WTC11 (cell line): ENCODE measurements at regions not wholly inside any gene's neighbourhood (a gene's known extent, or its start where the extent isn't known, plus 50 kb on each side); places are given as distances from the start of the nearest gene placed in this dataset.

Source experiments
- ATAC-seq: fragments of 200-7000 bp; cut with Tn5 transposase; 2 replicates; pipeline ENCODE4 v1.10.0; 2021; ENCODE audit warnings: mild to moderate bottlenecking, moderate library complexity
- CTCF ChIA-PET: fragments of 300-600 bp; sonication (Branson Sonifier 250); formaldehyde crosslinking; loops from one replicate; lab custom pipeline; 2021; ENCODE audit warnings: antibody characterized with exemption; lab: Charles Lee
- POLR2A ChIA-PET: fragments of 350-600 bp; sonication (Branson Sonifier 250); formaldehyde crosslinking; loops from one replicate; lab custom pipeline; 2021; ENCODE audit warnings: antibody characterized with exemption; lab: Charles Lee
- DNase-seq: peaks from one replicate; pipeline ENCODE4 v3.0.0; 2021; ENCODE audit warnings: low spot score
- H3K27ac Mint-ChIP-seq: 2 replicates; pipeline ENCODE4 v1.8.0; 2021; ENCODE audit warnings: mixed read lengths
- H3K27me3 Mint-ChIP-seq: 2 replicates; pipeline ENCODE4 v1.8.0; 2021; ENCODE audit warnings: low read depth, mild to moderate bottlenecking, moderate library complexity, mixed read lengths
- H3K36me3 Mint-ChIP-seq: 2 replicates; pipeline ENCODE4 v1.8.0; 2021; ENCODE audit warnings: mixed read lengths
- H3K4me1 Mint-ChIP-seq: 2 replicates; pipeline ENCODE4 v1.8.0; 2022; ENCODE audit warnings: mixed read lengths
- H3K4me3 Mint-ChIP-seq: 2 replicates; pipeline ENCODE4 v1.8.0; 2021; ENCODE audit warnings: mild to moderate bottlenecking, moderate library complexity, mixed read lengths
- H3K9me3 Mint-ChIP-seq: 2 replicates; pipeline ENCODE4 v1.8.0; 2021; ENCODE audit warnings: mixed read lengths
- AR ChIP-seq: fragments of 250-450 bp; sonication (Bioruptor Pico); IDR thresholded peaks from 2 replicates; pipeline ENCODE4 v1.9.0; 2021; ENCODE audit warnings: mild to moderate bottlenecking
- ATF1 ChIP-seq: sonication (generic); formaldehyde crosslinking; IDR thresholded peaks from 2 replicates; pipeline ENCODE4 v1.8.1; 2023; ENCODE audit warnings: mild to moderate bottlenecking, moderate library complexity, missing genetic modification reagents
- ETV6 ChIP-seq: sonication (generic); formaldehyde crosslinking; IDR thresholded peaks from 2 replicates; pipeline ENCODE4 v1.8.1; 2022; ENCODE audit warnings: mild to moderate bottlenecking, missing genetic modification reagents
- HMGA2 ChIP-seq: fragments of 250-450 bp; sonication (Bioruptor Pico); IDR thresholded peaks from 2 replicates; pipeline ENCODE4 v1.4.0; 2021; ENCODE audit warnings: mild to moderate bottlenecking, moderate library complexity
- JAZF1 ChIP-seq: fragments of 250-450 bp; sonication (Bioruptor Pico); IDR thresholded peaks from 2 replicates; pipeline ENCODE4 v1.9.0; 2021; ENCODE audit warnings: moderate library complexity, mild to moderate bottlenecking, inconsistent platforms
- KAT7 ChIP-seq: sonication (generic); formaldehyde crosslinking; IDR thresholded peaks from 2 replicates; pipeline ENCODE4 v1.8.1; 2023; ENCODE audit warnings: missing genetic modification reagents, mild to moderate bottlenecking, borderline replicate concordance
- MXD4 ChIP-seq: fragments of 250-450 bp; sonication (Bioruptor Pico); IDR thresholded peaks from 2 replicates; pipeline ENCODE4 v1.8.0; 2021; ENCODE audit warnings: mild to moderate bottlenecking, moderate library complexity, borderline replicate concordance
- NFYB ChIP-seq: sonication (generic); formaldehyde crosslinking; conservative IDR thresholded peaks from 2 replicates; pipeline ENCODE4 v1.8.0; 2022; ENCODE audit warnings: low read depth, missing genetic modification reagents
- NR3C1 ChIP-seq: sonication (generic); formaldehyde crosslinking; conservative IDR thresholded peaks from 2 replicates; pipeline ENCODE4 v1.8.1; 2023; ENCODE audit warnings: low read depth, mild to moderate bottlenecking, missing genetic modification reagents
- ZNF232 ChIP-seq: sonication (generic); formaldehyde crosslinking; IDR thresholded peaks from 2 replicates; pipeline ENCODE4 v1.8.0; 2022; ENCODE audit warnings: mild to moderate bottlenecking, missing genetic modification reagents
- ZNF423 ChIP-seq: fragments of 250-450 bp; sonication (Bioruptor Pico); IDR thresholded peaks from 2 replicates; pipeline ENCODE4 v2.1.2; 2022; ENCODE audit warnings: mild to moderate bottlenecking, moderate library complexity
- TF ChIP-seq, protein P1 (sequence below): sonication (generic); formaldehyde crosslinking; IDR thresholded peaks from 2 replicates; pipeline ENCODE4 v1.8.0; 2023; ENCODE audit warnings: mild to moderate bottlenecking, missing genetic modification reagents
- TF ChIP-seq, protein P2 (sequence below): sonication (generic); formaldehyde crosslinking; IDR thresholded peaks from 2 replicates; pipeline ENCODE4 v1.8.0; 2022; ENCODE audit warnings: mild to moderate bottlenecking, missing genetic modification reagents
- TF ChIP-seq, protein P3 (sequence below): fragments of 250-450 bp; sonication (Bioruptor Pico); IDR thresholded peaks from 2 replicates; pipeline ENCODE4 v1.8.0; 2021; ENCODE audit warnings: mild to moderate bottlenecking
- TF ChIP-seq, protein P4 (sequence below): sonication (generic); formaldehyde crosslinking; IDR thresholded peaks from 2 replicates; pipeline ENCODE4 v1.8.0; 2023; ENCODE audit warnings: missing genetic modification reagents
- TF ChIP-seq, protein P5 (sequence below): sonication (generic); formaldehyde crosslinking; IDR thresholded peaks from 2 replicates; pipeline ENCODE4 v1.8.1; 2023; ENCODE audit warnings: mild to moderate bottlenecking, missing genetic modification reagents, moderate library complexity
- TF ChIP-seq, protein P6 (sequence below): sonication (generic); formaldehyde crosslinking; IDR thresholded peaks from 2 replicates; pipeline ENCODE4 v1.8.1; 2022; ENCODE audit warnings: mild to moderate bottlenecking, missing genetic modification reagents, moderate library complexity, borderline replicate concordance

- TF ChIP-seq, protein P1, sequence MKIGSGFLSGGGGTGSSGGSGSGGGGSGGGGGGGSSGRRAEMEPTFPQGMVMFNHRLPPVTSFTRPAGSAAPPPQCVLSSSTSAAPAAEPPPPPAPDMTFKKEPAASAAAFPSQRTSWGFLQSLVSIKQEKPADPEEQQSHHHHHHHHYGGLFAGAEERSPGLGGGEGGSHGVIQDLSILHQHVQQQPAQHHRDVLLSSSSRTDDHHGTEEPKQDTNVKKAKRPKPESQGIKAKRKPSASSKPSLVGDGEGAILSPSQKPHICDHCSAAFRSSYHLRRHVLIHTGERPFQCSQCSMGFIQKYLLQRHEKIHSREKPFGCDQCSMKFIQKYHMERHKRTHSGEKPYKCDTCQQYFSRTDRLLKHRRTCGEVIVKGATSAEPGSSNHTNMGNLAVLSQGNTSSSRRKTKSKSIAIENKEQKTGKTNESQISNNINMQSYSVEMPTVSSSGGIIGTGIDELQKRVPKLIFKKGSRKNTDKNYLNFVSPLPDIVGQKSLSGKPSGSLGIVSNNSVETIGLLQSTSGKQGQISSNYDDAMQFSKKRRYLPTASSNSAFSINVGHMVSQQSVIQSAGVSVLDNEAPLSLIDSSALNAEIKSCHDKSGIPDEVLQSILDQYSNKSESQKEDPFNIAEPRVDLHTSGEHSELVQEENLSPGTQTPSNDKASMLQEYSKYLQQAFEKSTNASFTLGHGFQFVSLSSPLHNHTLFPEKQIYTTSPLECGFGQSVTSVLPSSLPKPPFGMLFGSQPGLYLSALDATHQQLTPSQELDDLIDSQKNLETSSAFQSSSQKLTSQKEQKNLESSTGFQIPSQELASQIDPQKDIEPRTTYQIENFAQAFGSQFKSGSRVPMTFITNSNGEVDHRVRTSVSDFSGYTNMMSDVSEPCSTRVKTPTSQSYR (CRISPR knock-in tag): no peak
- TF ChIP-seq KAT7 (CRISPR knock-in tag): no peak
Observed at GRCh38 chrX:140923118-140923517, 79.3 kb upstream of the SPANXB1 start (continued).

DNA sequence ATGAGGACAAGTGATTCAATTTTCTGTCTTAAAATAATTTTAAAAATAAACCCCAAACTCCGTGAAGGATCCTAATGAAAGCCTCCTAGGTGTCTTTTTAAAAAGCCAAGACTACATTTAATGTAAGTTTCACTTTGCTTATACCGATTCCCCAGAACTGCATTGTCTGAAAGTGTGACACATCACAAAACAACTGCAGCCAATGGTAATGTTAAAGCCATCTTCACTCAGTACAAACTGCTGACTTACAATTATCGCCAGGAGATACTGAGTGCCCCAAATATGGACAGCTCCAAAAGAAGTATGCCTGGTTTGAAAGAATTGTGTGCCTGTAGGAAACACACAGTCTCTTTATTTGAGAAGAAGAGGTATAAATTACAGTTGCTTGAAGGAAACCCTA lies 73.7 kb upstream of the SPANXB1 start:
- Mint-ChIP-seq H3K9me3 (peaks cover 6% of the 10 kb centered on the region), H3K36me3 (no peaks in the 10 kb centered on the region), H3K27me3 (no peaks in the 10 kb centered on the region), H3K27ac (no peak overlapping the region), H3K4me3 (no peak overlapping the region), H3K4me1 (peaks cover 6% of the 10 kb centered on the region)
- ChIA-PET POLR2A (no interaction called here), CTCF (no interaction called here)
- ATAC-seq: no peak
- TF ChIP-seq ATF1 (CRISPR knock-in tag) (no peak), MXD4 (CRISPR knock-in tag) (no peak), ETV6 (CRISPR knock-in tag) (no peak), NFYB (no peak), JAZF1 (CRISPR knock-in tag) (no peak), ZNF232 (CRISPR knock-in tag) (no peak), NR3C1 (CRISPR knock-in tag) (no peak), HMGA2 (no peak), ZNF423 (CRISPR knock-in tag) (no peak), AR (CRISPR knock-in tag) (no peak)
- TF ChIP-seq, protein P2, sequence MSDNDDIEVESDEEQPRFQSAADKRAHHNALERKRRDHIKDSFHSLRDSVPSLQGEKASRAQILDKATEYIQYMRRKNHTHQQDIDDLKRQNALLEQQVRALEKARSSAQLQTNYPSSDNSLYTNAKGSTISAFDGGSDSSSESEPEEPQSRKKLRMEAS (CRISPR knock-in tag): no peak
- TF ChIP-seq, protein P3, sequence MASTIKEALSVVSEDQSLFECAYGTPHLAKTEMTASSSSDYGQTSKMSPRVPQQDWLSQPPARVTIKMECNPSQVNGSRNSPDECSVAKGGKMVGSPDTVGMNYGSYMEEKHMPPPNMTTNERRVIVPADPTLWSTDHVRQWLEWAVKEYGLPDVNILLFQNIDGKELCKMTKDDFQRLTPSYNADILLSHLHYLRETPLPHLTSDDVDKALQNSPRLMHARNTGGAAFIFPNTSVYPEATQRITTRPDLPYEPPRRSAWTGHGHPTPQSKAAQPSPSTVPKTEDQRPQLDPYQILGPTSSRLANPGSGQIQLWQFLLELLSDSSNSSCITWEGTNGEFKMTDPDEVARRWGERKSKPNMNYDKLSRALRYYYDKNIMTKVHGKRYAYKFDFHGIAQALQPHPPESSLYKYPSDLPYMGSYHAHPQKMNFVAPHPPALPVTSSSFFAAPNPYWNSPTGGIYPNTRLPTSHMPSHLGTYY: no peak
- TF ChIP-seq, protein P4, sequence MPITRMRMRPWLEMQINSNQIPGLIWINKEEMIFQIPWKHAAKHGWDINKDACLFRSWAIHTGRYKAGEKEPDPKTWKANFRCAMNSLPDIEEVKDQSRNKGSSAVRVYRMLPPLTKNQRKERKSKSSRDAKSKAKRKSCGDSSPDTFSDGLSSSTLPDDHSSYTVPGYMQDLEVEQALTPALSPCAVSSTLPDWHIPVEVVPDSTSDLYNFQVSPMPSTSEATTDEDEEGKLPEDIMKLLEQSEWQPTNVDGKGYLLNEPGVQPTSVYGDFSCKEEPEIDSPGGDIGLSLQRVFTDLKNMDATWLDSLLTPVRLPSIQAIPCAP (CRISPR knock-in tag): no peak
- TF ChIP-seq, protein P5, sequence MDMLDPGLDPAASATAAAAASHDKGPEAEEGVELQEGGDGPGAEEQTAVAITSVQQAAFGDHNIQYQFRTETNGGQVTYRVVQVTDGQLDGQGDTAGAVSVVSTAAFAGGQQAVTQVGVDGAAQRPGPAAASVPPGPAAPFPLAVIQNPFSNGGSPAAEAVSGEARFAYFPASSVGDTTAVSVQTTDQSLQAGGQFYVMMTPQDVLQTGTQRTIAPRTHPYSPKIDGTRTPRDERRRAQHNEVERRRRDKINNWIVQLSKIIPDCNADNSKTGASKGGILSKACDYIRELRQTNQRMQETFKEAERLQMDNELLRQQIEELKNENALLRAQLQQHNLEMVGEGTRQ (CRISPR knock-in tag): no peak
- TF ChIP-seq, protein P6, sequence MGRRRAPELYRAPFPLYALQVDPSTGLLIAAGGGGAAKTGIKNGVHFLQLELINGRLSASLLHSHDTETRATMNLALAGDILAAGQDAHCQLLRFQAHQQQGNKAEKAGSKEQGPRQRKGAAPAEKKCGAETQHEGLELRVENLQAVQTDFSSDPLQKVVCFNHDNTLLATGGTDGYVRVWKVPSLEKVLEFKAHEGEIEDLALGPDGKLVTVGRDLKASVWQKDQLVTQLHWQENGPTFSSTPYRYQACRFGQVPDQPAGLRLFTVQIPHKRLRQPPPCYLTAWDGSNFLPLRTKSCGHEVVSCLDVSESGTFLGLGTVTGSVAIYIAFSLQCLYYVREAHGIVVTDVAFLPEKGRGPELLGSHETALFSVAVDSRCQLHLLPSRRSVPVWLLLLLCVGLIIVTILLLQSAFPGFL: no peak
- TF ChIP-seq, all 79 proteins: peak for 0
- no peak for DNase-seq
